HepG2 (cell line): ENCODE measurements at regions not wholly inside any gene's neighbourhood (a gene's known extent, or its start where the extent isn't known, plus 50 kb on each side); places are given as distances from the start of the nearest gene placed in this dataset.

ENCODE experiments used
- ATAC-seq: fragments of 200-7000 bp; cut with Tn5 transposase; 3 replicates; pipeline ENCODE4 v1.9.1; 2020; ENCODE audit warnings: mild to moderate bottlenecking, moderate library complexity
- BruUV-seq: library from RNA; stranded (reverse); fragments of 400-500 nt; replicated peaks from 2 replicates; lab custom pipeline; 2021; lab: Mats Ljungman, UMichigan
- CTCF ChIA-PET: fragments of 300-600 bp; formaldehyde crosslinking; extraction: SDS; loops from one replicate; lab custom pipeline; 2021; ENCODE audit warnings: low total read pairs, inconsistent platforms, low intra/inter-chr PET ratio; lab: Yijun Ruan, JAX
- POLR2A ChIA-PET: fragments of 350-600 bp; sonication (Branson Sonifier 250); formaldehyde crosslinking; loops from one replicate; lab custom pipeline; 2020; ENCODE audit warnings: antibody characterized with exemption, inconsistent platforms; lab: Yijun Ruan, JAX
- DNase-seq: peaks from one replicate; pipeline ENCODE4 v3.0.0-alpha.2; 2015; ENCODE audit warnings: low spot score
- FAIRE-seq: peaks from 3 replicates; lab custom pipeline; 2011; peaks lifted over from hg19 to GRCh38; lab: Jason Lieb, UNC
- H2AFZ ChIP-seq: one replicate; pipeline ENCODE4 v1.6.1; 2011; ENCODE audit warnings: low read length, inconsistent platforms
- H3K27ac ChIP-seq: fragments of 300-600 bp; 3 replicates; pipeline ENCODE4 v1.8.0; 2011; ENCODE audit warnings: mixed run types, mild to moderate bottlenecking, mixed read lengths, low read length, inconsistent platforms; ENCODE audit not compliant: insufficient read depth; ENCODE audit errors: extremely low read length
- H3K27me3 ChIP-seq, 2 experiments: fragments of 200-600 bp in 1 of 2; 2 replicates in 1 of 2; 3 replicates in 1 of 2; pipeline versions ENCODE4 v1.6.0 to v1.8.0; 2011; ENCODE audit warnings: low read length in 2 of 2, mild to moderate bottlenecking in 2 of 2, moderate library complexity in 2 of 2, inconsistent platforms in 1 of 2; ENCODE audit not compliant: insufficient read depth in 2 of 2, control insufficient read depth in 1 of 2
- H3K36me3 ChIP-seq, 2 experiments: fragments of 200-600 bp in 1 of 2; replicated peaks in 1 of 2; 2 replicates in 1 of 2; 3 replicates in 1 of 2; pipeline versions ENCODE4 v1.5.1 to v1.8.0; 2011; ENCODE audit warnings: low read length in 2 of 2, inconsistent platforms in 1 of 2; ENCODE audit not compliant: insufficient read depth in 2 of 2, control insufficient read depth in 1 of 2
- H3K4me1 ChIP-seq: 2 replicates; pipeline ENCODE4 v1.5.1; 2012; ENCODE audit warnings: low read length, inconsistent platforms; ENCODE audit not compliant: insufficient read depth
- H3K4me2 ChIP-seq: 2 replicates; pipeline ENCODE4 v1.6.0; 2011; ENCODE audit warnings: low read depth, low read length, inconsistent platforms
- H3K4me3 ChIP-seq, 3 experiments: fragments of 200-600 bp in 1 of 3; sonication (generic), shearing (Covaris generic) in 1 of 3; replicated peaks in 1 of 3; 2 replicates each; pipeline ENCODE4 v1.5.1; 2011 to 2016; ENCODE audit warnings: low read length in 3 of 3, inconsistent platforms in 2 of 3, low read depth in 2 of 3, mild to moderate bottlenecking in 2 of 3, control low read depth in 1 of 3, mixed read lengths in 1 of 3; ENCODE audit not compliant: insufficient read depth in 1 of 3
- H3K79me2 ChIP-seq: one replicate; pipeline ENCODE4 v1.6.1; 2011; ENCODE audit warnings: low read length, inconsistent platforms; ENCODE audit not compliant: insufficient read depth
- H3K9ac ChIP-seq: 2 replicates; pipeline ENCODE4 v1.6.0; 2011; ENCODE audit warnings: mild to moderate bottlenecking, low read depth, low read length, inconsistent platforms; ENCODE audit not compliant: insufficient read depth
- H3K9me3 ChIP-seq: 2 replicates; pipeline ENCODE4 v1.5.1; 2012; ENCODE audit warnings: mild to moderate bottlenecking, low read length
- H4K20me1 ChIP-seq: 2 replicates; pipeline ENCODE4 v1.6.0; 2011; ENCODE audit warnings: inconsistent platforms, mild to moderate bottlenecking, low read length, moderate library complexity; ENCODE audit not compliant: insufficient read depth
- HBP1 ChIP-seq: IDR thresholded peaks from 2 replicates; pipeline ENCODE4 v1.6.1; 2016; ENCODE audit warnings: low read depth, control low read depth
- MAFG ChIP-seq: sonication (generic); formaldehyde crosslinking; IDR thresholded peaks from 2 replicates; pipeline ENCODE4 v1.5.1; 2020; ENCODE audit warnings: mild to moderate bottlenecking, missing genetic modification reagents
- NCOA1 ChIP-seq: sonication (generic); formaldehyde crosslinking; IDR thresholded peaks from 2 replicates; pipeline ENCODE4 v1.9.0; 2021; ENCODE audit warnings: missing genetic modification reagents
- RAD21 ChIP-seq: fragments of 450-650 bp; formaldehyde crosslinking; IDR thresholded peaks from 2 replicates; pipeline ENCODE4 v1.5.0; 2020; ENCODE audit warnings: mild to moderate bottlenecking
- SMC3 ChIP-seq: IDR thresholded peaks from 2 replicates; pipeline ENCODE4 v1.6.1; 2011; ENCODE audit warnings: low read length, improper control_type of control experiment
- STAG1 ChIP-seq: sonication (generic); formaldehyde crosslinking; IDR thresholded peaks from 2 replicates; pipeline ENCODE4 v1.4.0; 2020; ENCODE audit warnings: missing genetic modification reagents
- ZNF781 ChIP-seq: sonication (generic); formaldehyde crosslinking; IDR thresholded peaks from 2 replicates; pipeline ENCODE4 v1.5.1; 2020; ENCODE audit warnings: borderline replicate concordance, mild to moderate bottlenecking, missing genetic modification reagents; ENCODE audit errors: not compliant biosample characterization
- ZNF891 ChIP-seq: sonication (generic); formaldehyde crosslinking; IDR thresholded peaks from 2 replicates; pipeline ENCODE4 v1.5.0; 2020; ENCODE audit warnings: mild to moderate bottlenecking, missing genetic modification reagents
- WGBS: methylation state at CpG from one replicate; pipeline ENCODE4 v1.1.6; 2017; ENCODE audit warnings: low lambda C conversion rate; 5-methylcytosine and 5-hydroxymethylcytosine counted together
- in situ Hi-C: cut with HindIII; loops from 2 replicates; pipeline ENCODE4 v1.10.0; 2017; ENCODE audit warnings: low pct_unique_long_range_greater_than_20kb; ENCODE audit not compliant: extremely low pct_ligation_motif_present
- intact Hi-C: fragments of 100-400 bp; cut with micrococcal nuclease; formaldehyde crosslinking; loops from one replicate; pipeline ENCODE4 v1.10.0; 2022; ENCODE audit not compliant: unreplicated experiment
- TF ChIP-seq, protein P1 (sequence below): sonication (generic); formaldehyde crosslinking; IDR thresholded peaks from 2 replicates; pipeline ENCODE4 v1.5.0; 2020; ENCODE audit warnings: mild to moderate bottlenecking, missing genetic modification reagents, moderate library complexity
- TF ChIP-seq, protein P2 (sequence below): sonication (generic); formaldehyde crosslinking; conservative IDR thresholded peaks from 2 replicates; pipeline ENCODE4 v1.4.0; 2020; ENCODE audit warnings: mild to moderate bottlenecking, missing genetic modification reagents, moderate library complexity

DNA sequence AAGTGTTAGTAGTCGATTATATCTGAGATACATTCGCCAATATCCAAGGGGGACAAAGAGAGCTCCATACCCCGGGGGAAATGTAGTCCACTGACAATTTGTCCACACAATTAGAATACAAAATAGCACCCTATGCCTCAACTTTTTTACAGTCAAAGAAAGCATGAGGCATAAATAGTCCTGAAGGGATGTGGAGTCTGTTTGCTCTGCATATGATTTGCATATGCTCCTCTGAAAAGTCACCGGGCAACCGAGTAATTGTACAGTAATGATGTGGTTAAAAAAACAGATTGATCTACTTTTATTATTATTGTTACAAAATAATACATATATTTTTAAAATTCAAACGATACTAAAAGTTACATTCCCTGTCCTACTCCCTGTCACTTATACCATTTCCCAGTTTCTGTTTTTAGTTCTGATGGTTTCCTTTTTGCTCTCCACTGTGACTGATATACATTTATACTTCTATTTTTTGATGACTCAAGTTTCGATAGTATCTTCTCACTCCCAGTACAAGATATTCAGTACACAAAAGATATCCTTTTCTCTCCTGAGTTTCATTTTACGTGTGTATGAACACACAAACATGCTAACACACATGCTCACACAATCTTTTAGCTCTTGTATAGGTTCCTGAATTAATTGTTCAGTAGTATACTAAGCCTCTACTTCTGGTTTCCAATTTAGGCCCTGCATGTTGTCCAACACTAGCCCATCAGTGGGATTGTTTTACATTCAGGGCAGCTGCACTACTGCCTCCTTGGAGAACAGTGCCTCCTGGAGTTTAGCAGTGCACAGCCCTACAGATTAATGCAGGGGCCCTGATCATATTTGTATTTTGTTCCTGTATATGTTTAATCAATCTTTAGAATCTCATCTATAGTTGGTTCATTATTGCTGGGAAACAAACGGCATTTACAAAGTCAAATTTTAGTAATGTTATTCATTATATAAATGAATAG is 130.9 kb downstream of the TES start:
- Histone ChIP-seq H3K36me3 (no peaks in the 10 kb centered on the region), H3K4me1 (peaks cover 11% of the 10 kb centered on the region; the same call in 1 of the 2 replicates), H3K79me2 (no peaks in the 10 kb centered on the region), H3K4me2 (no peak overlapping the region), H3K9me3 (no peaks in the 10 kb centered on the region), H3K9ac (no peak overlapping the region), H3K4me3 (no peak overlapping the region), H4K20me1 (no peaks in the 10 kb centered on the region), H3K27ac (no peak overlapping the region), H2AFZ (no peak overlapping the region), H3K27me3 (no peaks in the 10 kb centered on the region)
- intact Hi-C loops: loop anchor here (5.0 kb wide), 1 partner anchor 246 kb away; no protein-coding TSS in a partner anchor
- no peak for DNase-seq
- in situ Hi-C loops: no loop called here
- no TSS peak for BruUV-seq
- 56% methylated on average over 9 of the region's 9 CpGs for WGBS
- POLR2A ChIA-PET: no interaction called here
- CTCF ChIA-PET: no interaction called here
- no peak for FAIRE-seq
- ATAC-seq: peak; percentile 64; the same call in 2 of the 3 replicates
- TF ChIP-seq SMC3 (peak; percentile 33; the same call in 1 of the 2 replicates), NCOA1 (CRISPR knock-in tag) (no peak), STAG1 (CRISPR knock-in tag) (peak; percentile 42)
- TF ChIP-seq, protein P1, sequence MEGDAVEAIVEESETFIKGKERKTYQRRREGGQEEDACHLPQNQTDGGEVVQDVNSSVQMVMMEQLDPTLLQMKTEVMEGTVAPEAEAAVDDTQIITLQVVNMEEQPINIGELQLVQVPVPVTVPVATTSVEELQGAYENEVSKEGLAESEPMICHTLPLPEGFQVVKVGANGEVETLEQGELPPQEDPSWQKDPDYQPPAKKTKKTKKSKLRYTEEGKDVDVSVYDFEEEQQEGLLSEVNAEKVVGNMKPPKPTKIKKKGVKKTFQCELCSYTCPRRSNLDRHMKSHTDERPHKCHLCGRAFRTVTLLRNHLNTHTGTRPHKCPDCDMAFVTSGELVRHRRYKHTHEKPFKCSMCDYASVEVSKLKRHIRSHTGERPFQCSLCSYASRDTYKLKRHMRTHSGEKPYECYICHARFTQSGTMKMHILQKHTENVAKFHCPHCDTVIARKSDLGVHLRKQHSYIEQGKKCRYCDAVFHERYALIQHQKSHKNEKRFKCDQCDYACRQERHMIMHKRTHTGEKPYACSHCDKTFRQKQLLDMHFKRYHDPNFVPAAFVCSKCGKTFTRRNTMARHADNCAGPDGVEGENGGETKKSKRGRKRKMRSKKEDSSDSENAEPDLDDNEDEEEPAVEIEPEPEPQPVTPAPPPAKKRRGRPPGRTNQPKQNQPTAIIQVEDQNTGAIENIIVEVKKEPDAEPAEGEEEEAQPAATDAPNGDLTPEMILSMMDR (CRISPR knock-in tag): peak; percentile 26; the same call in 1 of the 2 replicates

DNA sequence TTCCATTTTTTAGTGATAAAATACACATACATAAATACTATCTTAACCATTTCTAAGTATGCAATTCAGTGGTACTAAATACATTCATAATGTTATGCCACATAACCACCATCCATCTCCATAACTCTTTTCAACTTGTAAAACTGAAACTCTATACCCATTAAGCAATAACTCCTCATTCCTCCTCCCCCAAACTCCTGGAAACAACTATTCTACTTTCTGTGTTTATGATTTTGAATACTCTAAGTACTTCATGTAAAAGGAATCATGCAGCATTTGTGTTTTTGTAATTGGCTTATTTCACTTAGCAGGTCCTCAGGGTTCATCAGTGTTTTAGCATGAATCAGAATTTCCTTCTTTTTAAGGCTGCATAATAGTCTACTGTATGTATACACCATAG is 131.8 kb downstream of the TES start:
- Histone ChIP-seq H3K4me1 (peaks cover 11% of the 10 kb centered on the region; the same call in 1 of the 2 replicates), H3K4me3 (no peak overlapping the region), H3K4me2 (no peak overlapping the region), H3K27ac (no peak overlapping the region), H3K27me3 (no peaks in the 10 kb centered on the region), H3K9ac (no peak overlapping the region), H3K79me2 (no peaks in the 10 kb centered on the region), H4K20me1 (no peaks in the 10 kb centered on the region), H3K9me3 (no peaks in the 10 kb centered on the region), H2AFZ (no peak overlapping the region), H3K36me3 (no peaks in the 10 kb centered on the region)
- FAIRE-seq: no peak
- CTCF ChIA-PET: no interaction called here
- no peak for DNase-seq
- POLR2A ChIA-PET: no interaction called here
- in situ Hi-C loops (no loop called here), intact Hi-C loops (loop anchor here (5.0 kb wide), 1 partner anchor 245 kb away; no protein-coding TSS in a partner anchor)
- no TSS peak for BruUV-seq
- no peak for ATAC-seq
- TF ChIP-seq RAD21 (CRISPR knock-in tag): no peak
- TF ChIP-seq MAFG (CRISPR knock-in tag): no peak
- TF ChIP-seq ZNF891 (CRISPR knock-in tag): no peak
- TF ChIP-seq ZNF781 (CRISPR knock-in tag): no peak
- TF ChIP-seq, protein P2, sequence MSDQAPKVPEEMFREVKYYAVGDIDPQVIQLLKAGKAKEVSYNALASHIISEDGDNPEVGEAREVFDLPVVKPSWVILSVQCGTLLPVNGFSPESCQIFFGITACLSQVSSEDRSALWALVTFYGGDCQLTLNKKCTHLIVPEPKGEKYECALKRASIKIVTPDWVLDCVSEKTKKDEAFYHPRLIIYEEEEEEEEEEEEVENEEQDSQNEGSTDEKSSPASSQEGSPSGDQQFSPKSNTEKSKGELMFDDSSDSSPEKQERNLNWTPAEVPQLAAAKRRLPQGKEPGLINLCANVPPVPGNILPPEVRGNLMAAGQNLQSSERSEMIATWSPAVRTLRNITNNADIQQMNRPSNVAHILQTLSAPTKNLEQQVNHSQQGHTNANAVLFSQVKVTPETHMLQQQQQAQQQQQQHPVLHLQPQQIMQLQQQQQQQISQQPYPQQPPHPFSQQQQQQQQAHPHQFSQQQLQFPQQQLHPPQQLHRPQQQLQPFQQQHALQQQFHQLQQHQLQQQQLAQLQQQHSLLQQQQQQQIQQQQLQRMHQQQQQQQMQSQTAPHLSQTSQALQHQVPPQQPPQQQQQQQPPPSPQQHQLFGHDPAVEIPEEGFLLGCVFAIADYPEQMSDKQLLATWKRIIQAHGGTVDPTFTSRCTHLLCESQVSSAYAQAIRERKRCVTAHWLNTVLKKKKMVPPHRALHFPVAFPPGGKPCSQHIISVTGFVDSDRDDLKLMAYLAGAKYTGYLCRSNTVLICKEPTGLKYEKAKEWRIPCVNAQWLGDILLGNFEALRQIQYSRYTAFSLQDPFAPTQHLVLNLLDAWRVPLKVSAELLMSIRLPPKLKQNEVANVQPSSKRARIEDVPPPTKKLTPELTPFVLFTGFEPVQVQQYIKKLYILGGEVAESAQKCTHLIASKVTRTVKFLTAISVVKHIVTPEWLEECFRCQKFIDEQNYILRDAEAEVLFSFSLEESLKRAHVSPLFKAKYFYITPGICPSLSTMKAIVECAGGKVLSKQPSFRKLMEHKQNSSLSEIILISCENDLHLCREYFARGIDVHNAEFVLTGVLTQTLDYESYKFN (CRISPR knock-in tag): no peak
- TF ChIP-seq HBP1: no peak
